ENCODE measurements at regions not wholly inside any gene's neighbourhood (a gene's known extent, or its start where the extent isn't known, plus 50 kb on each side); places are given as distances from the start of the nearest gene placed in this dataset.

DNA sequence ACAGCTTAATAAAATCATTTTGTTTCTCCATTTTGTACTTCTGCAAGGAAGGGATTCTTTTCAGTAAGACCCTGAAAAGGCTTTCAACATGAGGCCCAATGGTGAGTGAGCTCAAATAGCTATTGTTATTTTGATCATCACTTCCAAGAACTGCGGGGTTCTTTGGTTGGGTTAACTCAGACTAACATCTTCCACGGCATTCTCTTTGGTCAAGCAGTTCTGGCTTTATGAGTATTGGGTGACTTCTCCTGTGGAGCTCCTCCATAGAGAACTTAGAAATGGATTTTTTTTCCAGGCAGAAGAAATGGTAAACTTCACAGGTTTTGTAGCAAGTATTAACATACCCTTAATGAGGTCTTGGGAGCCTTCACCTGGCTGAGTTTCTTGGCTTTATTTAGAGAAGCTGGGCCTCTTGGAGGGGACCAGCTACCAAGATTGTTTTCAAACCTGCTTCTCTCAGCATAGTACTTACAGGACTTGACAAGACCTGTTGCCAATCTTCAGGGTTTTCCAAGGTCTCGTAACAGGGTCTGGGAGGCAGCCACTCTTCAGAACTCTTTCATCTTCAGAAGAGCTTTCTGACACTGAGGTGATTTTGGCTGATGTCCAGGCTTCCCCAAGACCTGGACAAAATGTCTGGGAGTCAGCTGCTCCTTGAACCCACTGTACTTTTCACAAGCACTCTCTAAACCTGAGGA is 353.2 kb upstream of the ETAA1 start:
- DNase-seq (ENCODE audit: low spot score) = no peak

GRCh38 chr2:67046591-67046990 is 350.5 kb upstream of the ETAA1 start:
- no peak for DNase-seq (ENCODE audit: low spot score)

DNA sequence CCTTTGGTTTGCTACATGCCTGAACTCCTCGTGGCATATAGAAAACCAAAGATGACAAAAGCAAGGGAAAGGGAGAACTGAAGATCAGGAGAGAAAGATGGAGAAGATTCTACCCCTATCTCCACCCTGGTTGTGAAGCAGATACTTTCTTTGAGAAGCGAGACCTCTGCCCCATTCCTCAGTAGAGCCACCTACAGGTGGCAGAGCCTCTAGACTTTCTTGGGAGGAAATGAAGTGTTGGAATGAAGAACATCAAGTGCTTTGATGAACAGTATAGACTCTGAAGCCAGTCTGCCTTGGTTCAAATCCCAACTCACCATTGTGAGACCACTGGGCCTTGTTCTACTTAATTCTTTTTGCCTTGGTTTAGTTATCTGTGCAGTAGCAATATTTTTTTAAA is 348.8 kb upstream of the ETAA1 start:
- DNase-seq (ENCODE audit: low spot score) = no peak

DNA sequence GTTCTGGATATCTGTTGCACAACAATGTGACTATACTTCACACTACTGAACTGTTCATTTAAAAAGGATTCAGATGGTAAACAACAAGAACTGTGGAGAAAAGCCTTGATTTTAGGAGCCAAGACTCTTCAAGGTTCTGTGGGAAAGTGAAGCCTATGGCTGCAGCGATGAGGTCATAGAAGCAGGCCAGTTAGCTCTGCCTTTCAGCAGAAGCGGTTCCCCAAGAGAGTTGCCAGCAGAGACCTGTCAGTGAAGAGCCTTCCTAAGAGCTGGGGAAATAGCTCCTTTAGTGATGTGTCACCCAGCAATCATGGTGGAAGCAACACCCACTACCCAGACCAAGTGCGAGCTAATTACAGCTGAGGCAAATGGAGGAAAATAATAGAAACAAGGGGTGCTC is 346.5 kb upstream of the ETAA1 start:
- no peak for DNase-seq (ENCODE audit: low spot score)

DNA sequence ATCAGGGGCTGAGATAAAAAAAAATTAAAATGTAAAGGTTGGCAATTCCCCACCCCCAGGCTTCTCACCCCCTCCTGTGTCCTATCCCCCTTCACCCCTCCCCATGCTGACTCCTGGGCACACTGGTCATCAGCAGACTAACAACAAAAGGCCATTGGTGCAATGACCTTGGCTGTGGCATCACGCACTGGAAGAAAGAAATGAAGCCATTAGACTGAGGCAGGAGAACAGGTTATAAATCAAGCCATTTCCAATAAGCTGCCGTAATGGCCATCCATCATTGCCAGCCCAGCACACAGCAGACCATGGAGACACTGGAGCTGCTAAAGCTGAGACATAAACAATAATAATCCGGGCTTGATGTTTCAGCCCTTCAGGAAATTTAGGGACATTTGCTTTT is 342.4 kb upstream of the ETAA1 start:
- DNase-seq (ENCODE audit: low spot score) = no peak

DNA sequence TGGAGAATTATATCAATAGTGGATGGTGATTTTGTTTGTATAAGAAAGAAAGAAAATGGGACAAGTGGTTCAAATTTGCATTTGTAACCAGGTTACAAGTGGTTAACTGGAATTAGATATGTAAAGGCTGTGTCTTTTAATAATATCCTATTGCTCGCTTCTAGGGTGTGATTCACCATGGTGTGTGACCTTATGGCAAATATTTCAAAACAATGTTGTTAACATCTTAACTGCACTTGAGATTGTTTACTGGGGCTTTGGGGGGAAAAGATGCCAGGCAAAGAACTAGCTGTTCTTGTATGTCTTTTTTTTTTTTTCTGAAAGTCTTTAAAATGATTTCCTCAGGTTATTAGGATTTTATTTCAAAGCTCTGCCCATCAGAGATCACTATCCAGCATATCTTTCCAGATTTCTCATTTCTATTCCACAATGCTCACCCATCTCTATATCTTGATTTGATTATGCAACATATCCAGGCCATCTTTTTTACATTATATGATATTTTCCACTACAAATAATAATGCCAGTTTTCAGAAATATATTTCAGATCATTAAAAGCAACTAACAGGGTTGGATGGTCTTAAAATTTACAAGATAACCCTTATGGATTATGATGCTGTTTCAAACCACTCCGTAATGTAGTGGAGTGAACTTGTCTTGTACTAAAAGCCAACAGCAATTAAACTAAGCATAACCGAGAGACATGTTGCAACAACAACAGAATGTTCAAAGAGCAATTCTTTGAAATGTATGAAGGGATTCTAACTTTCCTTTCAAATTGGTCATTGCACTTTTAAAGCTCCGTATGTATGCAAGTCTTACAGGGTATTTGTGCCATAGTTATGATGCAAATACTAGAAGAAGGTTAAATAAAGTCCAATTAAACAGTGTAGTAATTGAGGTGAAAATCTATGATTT is 341.5 kb upstream of the ETAA1 start:
- DNase-seq (ENCODE audit: low spot score) = no peak

DNA sequence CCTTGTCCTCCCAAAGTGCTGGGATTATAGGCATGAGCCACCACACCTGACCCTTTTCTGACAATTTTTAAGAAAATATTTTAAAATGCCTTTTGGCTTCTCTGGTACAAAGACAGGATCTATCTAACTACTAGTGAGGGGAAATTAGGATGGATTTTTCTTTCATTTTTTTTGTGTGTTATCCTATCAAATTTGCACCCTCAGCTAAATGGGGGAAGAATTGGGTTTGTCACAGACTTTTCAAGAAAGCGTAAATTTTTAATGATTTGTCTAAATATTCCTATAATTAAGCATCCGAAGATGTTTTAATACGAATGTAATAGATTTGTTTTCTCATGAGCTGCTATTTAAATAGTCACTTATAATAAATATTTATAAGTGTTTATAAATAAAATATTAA is 340.0 kb upstream of the ETAA1 start:
- DNase-seq (ENCODE audit: low spot score) = no peak

DNA sequence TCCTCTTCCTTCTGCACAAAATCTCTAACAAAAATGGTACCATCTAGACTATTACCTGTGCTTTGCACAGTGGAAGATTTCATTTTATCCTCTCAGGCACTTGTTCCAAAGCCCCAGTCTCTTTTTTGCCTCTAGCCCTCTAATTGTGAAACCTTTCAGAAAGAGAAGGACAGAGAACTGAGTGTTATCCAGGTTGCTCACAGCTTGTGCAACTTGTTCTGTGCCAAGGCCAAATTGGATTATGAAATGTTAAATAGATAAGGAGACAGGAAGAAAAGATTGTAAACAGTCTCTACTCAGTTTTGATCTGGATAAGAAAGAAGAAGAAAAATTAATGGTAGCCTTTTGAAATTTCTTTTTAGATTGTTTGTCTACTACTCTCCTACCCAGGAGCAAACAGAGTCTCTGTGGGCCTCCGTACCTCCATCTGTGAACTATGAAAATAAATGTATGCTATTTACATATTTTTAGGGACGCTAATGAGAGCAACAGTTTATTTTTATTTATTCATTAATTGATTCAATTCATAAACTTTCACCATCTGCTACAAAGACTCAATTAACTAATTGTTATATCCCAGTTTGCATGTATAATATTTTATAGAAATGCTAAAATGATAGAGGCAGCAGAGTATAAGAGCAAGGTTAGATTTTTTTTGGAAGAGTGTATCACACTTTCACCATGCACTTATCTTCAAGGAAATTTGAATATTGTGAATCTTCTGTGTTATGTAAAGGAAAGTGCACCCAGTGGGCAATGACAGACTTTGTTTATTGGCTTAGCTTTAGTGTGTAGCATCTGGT is 339.0 kb upstream of the ETAA1 start:
- no peak for DNase-seq (ENCODE audit: low spot score)

DNA sequence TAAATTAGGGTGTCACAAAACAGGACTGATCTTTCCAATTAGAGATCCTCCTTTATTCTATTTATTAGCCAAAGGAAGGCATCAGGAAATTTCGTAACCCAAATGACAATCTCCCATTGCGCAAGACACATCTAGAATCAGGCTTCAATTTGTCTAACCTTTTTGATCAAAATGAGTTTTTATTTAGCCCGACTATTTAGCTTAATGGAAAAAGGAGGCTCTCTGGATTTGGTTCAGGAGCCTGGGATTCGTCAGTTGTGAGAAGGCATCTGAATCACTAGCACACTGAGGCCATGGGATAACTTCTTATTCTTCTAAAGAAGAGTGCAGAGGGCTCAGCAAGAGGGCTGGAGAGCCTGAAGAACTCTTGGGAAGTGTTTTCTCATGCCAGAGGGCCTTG is 332.1 kb upstream of the ETAA1 start:
- no peak for DNase-seq (ENCODE audit: low spot score)

DNA sequence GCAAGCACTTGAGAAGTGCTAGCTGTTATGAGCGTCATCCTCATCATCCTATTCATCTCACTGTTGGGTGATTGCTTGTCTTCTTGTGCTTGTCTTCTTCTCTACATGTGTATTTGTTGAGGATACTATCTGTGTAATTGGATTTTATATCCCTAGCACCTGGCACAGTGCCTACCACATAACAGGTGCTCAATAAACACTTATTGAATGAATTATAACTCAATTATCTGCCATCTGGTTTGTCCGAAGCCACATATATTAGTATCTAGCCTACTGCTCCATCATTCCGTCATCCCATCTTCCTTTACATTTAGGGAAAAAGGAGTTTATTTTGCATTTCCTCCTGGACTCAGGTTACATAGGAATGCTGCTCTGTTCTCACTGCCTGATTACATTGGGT is 330.4 kb upstream of the ETAA1 start:
- no peak for DNase-seq (ENCODE audit: low spot score)

GRCh38 chr2:67067656-67068055 is 329.5 kb upstream of the ETAA1 start:
- DNase-seq (ENCODE audit: low spot score) = no peak

- no peak for DNase-seq (ENCODE audit: low spot score)
Measured at GRCh38 chr2:67070826-67071225, 326.3 kb upstream of the ETAA1 start.

DNA sequence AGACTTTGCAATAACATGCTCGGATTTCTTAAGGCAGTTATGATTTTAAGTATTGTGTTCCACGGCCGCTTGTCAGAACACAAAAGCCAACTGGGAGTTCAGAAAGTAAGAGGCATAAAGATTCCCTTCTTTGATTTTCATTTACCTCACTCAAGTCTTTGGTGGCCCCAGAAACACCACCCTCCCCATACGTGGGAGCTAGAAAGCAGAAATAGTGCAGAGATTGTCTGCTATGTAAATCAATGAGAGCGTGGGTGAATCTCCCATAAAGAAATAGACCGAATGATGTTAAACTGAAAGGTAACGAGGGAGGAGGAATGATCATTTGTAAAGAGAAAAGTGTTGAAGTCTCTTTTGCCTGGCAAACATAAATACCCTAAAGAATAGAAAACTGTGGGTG is 322.1 kb upstream of the ETAA1 start:
- no peak for DNase-seq (ENCODE audit: low spot score)

GRCh38 chr2:67075530-67076238 is 321.4 kb upstream of the ETAA1 start:
- no peak for DNase-seq (ENCODE audit: low spot score)

DNA sequence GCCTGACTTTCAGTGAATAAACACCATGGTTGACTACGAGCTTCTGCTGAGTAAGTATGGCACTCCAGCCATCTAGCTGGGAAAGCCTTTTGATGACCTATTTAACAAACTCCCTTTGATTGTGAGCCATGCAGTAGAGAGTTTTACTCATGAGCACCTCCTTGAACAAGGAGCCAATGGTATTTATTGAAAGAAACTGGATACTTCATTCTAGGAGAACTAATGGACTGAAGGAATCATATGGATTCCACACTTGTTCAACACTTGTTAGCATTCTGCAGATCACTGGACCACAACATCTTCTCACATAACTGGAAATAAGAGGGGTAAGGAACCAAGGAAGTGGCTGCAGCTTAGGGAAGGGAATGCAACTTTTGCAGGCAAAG is 320.9 kb upstream of the ETAA1 start:
- no peak for DNase-seq (ENCODE audit: low spot score)

DNA sequence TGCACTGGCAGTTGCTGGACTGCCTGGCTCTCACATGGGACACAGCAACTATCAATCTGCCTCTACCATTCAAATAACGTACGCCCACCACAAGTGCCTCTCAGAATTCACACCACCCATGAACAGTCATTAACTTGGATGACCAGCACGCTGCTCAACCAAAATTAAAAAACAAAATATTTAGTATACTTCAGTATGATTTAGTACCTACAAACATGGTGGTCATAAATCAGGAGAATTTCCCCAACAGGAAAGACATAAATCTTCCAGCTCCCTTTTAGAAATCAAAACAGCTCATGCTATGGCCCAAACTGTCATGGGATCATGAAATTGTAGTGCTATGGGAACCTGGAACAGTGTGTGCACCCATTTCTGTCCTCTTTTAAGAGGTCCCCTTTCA is 317.4 kb upstream of the ETAA1 start:
- DNase-seq (ENCODE audit: low spot score) = no peak

GRCh38 chr2:67082813-67083212 is 314.3 kb upstream of the ETAA1 start:
- no peak for DNase-seq (ENCODE audit: low spot score)

DNA sequence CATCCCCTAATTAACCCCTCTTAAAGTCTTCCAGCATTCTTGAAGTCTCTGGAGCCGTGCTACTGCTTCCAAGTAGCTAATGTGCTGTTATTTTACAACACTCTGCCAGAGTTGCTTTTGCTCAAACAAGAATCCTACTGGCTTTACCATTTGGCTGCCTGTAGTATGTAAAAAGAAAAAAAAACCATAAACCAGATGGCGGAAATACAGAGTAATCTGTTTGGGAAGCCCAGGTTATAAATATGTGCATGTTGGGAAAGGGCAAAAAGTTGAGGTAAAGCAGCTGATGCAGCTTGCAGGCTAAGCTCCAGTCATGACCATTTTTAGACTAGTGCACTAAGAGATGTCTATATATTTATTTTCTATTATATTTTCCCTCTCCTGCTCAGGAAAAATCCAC is 313.2 kb upstream of the ETAA1 start:
- DNase-seq (ENCODE audit: low spot score) = no peak

DNA sequence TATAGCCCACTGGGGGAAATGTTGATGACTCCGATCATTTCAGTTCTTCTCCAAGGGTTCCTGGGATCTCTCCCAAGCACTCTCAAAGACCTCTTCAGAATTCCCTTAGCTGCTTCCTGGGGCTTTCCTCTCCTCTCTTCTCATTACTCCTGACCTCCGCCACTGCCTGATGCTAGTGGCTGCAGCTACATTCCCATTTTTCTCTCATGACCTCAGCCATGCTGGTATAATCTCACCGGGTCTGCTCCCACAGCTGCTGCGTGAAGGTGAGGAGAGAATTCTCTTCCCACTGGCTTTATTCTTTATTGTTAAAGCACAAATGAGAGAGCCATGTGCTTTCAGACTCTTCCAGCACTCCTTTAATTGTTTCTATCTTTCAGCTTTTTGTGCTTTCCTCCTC is 312.0 kb upstream of the ETAA1 start:
- DNase-seq (ENCODE audit: low spot score) = no peak

GRCh38 chr2:67091681-67092080 is 305.5 kb upstream of the ETAA1 start:
- DNase-seq (ENCODE audit: low spot score) = no peak

GRCh38 chr2:67095121-67095520 is 302.0 kb upstream of the ETAA1 start:
- no peak for DNase-seq (ENCODE audit: low spot score)

DNA sequence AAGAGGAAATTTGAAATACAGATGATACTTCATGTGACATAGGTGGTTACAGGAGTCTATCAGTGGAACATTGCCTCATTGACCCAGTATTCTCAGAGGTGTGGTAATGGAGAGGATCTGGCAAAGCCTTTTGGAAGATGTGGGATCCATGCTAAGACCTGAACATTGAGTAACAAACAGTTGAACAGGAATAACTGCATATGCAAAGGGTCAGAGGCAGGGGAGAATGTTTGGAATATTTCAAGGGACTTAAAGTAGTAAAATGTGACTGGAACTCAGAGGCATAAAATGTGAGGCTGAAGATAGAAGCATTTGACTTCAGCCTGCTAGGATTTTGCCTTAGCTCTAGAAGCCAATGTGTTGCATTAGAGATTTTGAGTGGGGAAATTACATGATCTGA is 300.2 kb upstream of the ETAA1 start:
- no peak for DNase-seq (ENCODE audit: low spot score)

Data from GM03348 (cell line).